WTC11 (cell line): ENCODE measurements at regions not wholly inside any gene's neighbourhood (a gene's known extent, or its start where the extent isn't known, plus 50 kb on each side); places are given as distances from the start of the nearest gene placed in this dataset.

ENCODE experiments used
- ATAC-seq: fragments of 200-7000 bp; cut with Tn5 transposase; 2 replicates; pipeline ENCODE4 v1.10.0; 2021; ENCODE audit warnings: mild to moderate bottlenecking, moderate library complexity
- CTCF ChIA-PET: fragments of 300-600 bp; sonication (Branson Sonifier 250); formaldehyde crosslinking; loops from one replicate; lab custom pipeline; 2021; ENCODE audit warnings: antibody characterized with exemption; lab: Charles Lee
- POLR2A ChIA-PET: fragments of 350-600 bp; sonication (Branson Sonifier 250); formaldehyde crosslinking; loops from one replicate; lab custom pipeline; 2021; ENCODE audit warnings: antibody characterized with exemption; lab: Charles Lee
- DNase-seq: peaks from one replicate; pipeline ENCODE4 v3.0.0; 2021; ENCODE audit warnings: low spot score
- H3K27ac Mint-ChIP-seq: 2 replicates; pipeline ENCODE4 v1.8.0; 2021; ENCODE audit warnings: mixed read lengths
- H3K27me3 Mint-ChIP-seq: 2 replicates; pipeline ENCODE4 v1.8.0; 2021; ENCODE audit warnings: low read depth, mild to moderate bottlenecking, moderate library complexity, mixed read lengths
- H3K36me3 Mint-ChIP-seq: 2 replicates; pipeline ENCODE4 v1.8.0; 2021; ENCODE audit warnings: mixed read lengths
- H3K4me1 Mint-ChIP-seq: 2 replicates; pipeline ENCODE4 v1.8.0; 2022; ENCODE audit warnings: mixed read lengths
- H3K4me3 Mint-ChIP-seq: 2 replicates; pipeline ENCODE4 v1.8.0; 2021; ENCODE audit warnings: mild to moderate bottlenecking, moderate library complexity, mixed read lengths
- H3K9me3 Mint-ChIP-seq: 2 replicates; pipeline ENCODE4 v1.8.0; 2021; ENCODE audit warnings: mixed read lengths
- CREB1 ChIP-seq: sonication (generic); formaldehyde crosslinking; IDR thresholded peaks from 2 replicates; pipeline ENCODE4 v1.8.0; 2023; ENCODE audit warnings: mild to moderate bottlenecking, missing genetic modification reagents
- E2F5 ChIP-seq: sonication (generic); formaldehyde crosslinking; IDR thresholded peaks from 2 replicates; pipeline ENCODE4 v1.8.1; 2022; ENCODE audit warnings: mild to moderate bottlenecking, moderate library complexity, missing genetic modification reagents
- ELF4 ChIP-seq: sonication (generic); formaldehyde crosslinking; IDR thresholded peaks from 2 replicates; pipeline ENCODE4 v1.8.1; 2022; ENCODE audit warnings: low read depth, mild to moderate bottlenecking, moderate library complexity, missing genetic modification reagents
- ERG ChIP-seq: fragments of 250-450 bp; sonication (Bioruptor Pico); IDR thresholded peaks from 2 replicates; pipeline ENCODE4 v1.8.0; 2021; ENCODE audit warnings: mild to moderate bottlenecking
- FOXK1 ChIP-seq: sonication (generic); formaldehyde crosslinking; IDR thresholded peaks from 2 replicates; pipeline ENCODE4 v1.8.0; 2022; ENCODE audit warnings: mild to moderate bottlenecking, moderate library complexity, missing genetic modification reagents
- JUN ChIP-seq: sonication (generic); formaldehyde crosslinking; IDR thresholded peaks from 2 replicates; pipeline ENCODE4 v1.8.0; 2023; ENCODE audit warnings: mild to moderate bottlenecking, missing genetic modification reagents
- KAT7 ChIP-seq: sonication (generic); formaldehyde crosslinking; IDR thresholded peaks from 2 replicates; pipeline ENCODE4 v1.8.1; 2023; ENCODE audit warnings: missing genetic modification reagents, mild to moderate bottlenecking, borderline replicate concordance
- MXD4 ChIP-seq: fragments of 250-450 bp; sonication (Bioruptor Pico); IDR thresholded peaks from 2 replicates; pipeline ENCODE4 v1.8.0; 2021; ENCODE audit warnings: mild to moderate bottlenecking, moderate library complexity, borderline replicate concordance
- RELA ChIP-seq: sonication (generic); formaldehyde crosslinking; IDR thresholded peaks from 2 replicates; pipeline ENCODE4 v1.8.1; 2022; ENCODE audit warnings: missing genetic modification reagents, mild to moderate bottlenecking, borderline replicate concordance
- TEAD1 ChIP-seq: sonication (generic); formaldehyde crosslinking; IDR thresholded peaks from 2 replicates; pipeline ENCODE4 v1.8.0; 2022; ENCODE audit warnings: mild to moderate bottlenecking, missing genetic modification reagents
- ZNF121 ChIP-seq: sonication (generic); formaldehyde crosslinking; IDR thresholded peaks from 2 replicates; pipeline ENCODE4 v1.8.0; 2023; ENCODE audit warnings: missing genetic modification reagents
- ZNF396 ChIP-seq: fragments of 250-450 bp; sonication (Bioruptor Pico); IDR thresholded peaks from 2 replicates; pipeline ENCODE4 v1.8.0; 2021; ENCODE audit warnings: mild to moderate bottlenecking, moderate library complexity, borderline replicate concordance
- TF ChIP-seq, protein P1 (sequence below): sonication (generic); formaldehyde crosslinking; IDR thresholded peaks from 2 replicates; pipeline ENCODE4 v1.8.1; 2022; ENCODE audit warnings: missing genetic modification reagents, borderline replicate concordance
- TF ChIP-seq, protein P2 (sequence below): sonication (generic); formaldehyde crosslinking; IDR thresholded peaks from 2 replicates; pipeline ENCODE4 v1.8.0; 2023; ENCODE audit warnings: missing genetic modification reagents, mild to moderate bottlenecking, borderline replicate concordance
- TF ChIP-seq, protein P3 (sequence below): fragments of 200-600 bp; IDR thresholded peaks from 2 replicates; pipeline ENCODE4 v1.8.0; 2022; ENCODE audit warnings: antibody characterized with exemption
- TF ChIP-seq, protein P4 (sequence below): sonication (generic); formaldehyde crosslinking; IDR thresholded peaks from 2 replicates; pipeline ENCODE4 v1.8.0; 2022; ENCODE audit warnings: mild to moderate bottlenecking, missing genetic modification reagents

- TF ChIP-seq, protein P1, sequence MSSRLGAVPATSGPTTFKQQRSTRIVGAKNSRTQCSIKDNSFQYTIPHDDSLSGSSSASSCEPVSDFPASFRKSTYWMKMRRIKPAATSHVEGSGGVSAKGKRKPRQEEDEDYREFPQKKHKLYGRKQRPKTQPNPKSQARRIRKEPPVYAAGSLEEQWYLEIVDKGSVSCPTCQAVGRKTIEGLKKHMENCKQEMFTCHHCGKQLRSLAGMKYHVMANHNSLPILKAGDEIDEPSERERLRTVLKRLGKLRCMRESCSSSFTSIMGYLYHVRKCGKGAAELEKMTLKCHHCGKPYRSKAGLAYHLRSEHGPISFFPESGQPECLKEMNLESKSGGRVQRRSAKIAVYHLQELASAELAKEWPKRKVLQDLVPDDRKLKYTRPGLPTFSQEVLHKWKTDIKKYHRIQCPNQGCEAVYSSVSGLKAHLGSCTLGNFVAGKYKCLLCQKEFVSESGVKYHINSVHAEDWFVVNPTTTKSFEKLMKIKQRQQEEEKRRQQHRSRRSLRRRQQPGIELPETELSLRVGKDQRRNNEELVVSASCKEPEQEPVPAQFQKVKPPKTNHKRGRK (CRISPR knock-in tag): no peak
- no peak for TF ChIP-seq FOXK1
- TF ChIP-seq, protein P2, sequence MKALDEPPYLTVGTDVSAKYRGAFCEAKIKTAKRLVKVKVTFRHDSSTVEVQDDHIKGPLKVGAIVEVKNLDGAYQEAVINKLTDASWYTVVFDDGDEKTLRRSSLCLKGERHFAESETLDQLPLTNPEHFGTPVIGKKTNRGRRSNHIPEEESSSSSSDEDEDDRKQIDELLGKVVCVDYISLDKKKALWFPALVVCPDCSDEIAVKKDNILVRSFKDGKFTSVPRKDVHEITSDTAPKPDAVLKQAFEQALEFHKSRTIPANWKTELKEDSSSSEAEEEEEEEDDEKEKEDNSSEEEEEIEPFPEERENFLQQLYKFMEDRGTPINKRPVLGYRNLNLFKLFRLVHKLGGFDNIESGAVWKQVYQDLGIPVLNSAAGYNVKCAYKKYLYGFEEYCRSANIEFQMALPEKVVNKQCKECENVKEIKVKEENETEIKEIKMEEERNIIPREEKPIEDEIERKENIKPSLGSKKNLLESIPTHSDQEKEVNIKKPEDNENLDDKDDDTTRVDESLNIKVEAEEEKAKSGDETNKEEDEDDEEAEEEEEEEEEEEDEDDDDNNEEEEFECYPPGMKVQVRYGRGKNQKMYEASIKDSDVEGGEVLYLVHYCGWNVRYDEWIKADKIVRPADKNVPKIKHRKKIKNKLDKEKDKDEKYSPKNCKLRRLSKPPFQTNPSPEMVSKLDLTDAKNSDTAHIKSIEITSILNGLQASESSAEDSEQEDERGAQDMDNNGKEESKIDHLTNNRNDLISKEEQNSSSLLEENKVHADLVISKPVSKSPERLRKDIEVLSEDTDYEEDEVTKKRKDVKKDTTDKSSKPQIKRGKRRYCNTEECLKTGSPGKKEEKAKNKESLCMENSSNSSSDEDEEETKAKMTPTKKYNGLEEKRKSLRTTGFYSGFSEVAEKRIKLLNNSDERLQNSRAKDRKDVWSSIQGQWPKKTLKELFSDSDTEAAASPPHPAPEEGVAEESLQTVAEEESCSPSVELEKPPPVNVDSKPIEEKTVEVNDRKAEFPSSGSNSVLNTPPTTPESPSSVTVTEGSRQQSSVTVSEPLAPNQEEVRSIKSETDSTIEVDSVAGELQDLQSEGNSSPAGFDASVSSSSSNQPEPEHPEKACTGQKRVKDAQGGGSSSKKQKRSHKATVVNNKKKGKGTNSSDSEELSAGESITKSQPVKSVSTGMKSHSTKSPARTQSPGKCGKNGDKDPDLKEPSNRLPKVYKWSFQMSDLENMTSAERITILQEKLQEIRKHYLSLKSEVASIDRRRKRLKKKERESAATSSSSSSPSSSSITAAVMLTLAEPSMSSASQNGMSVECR: no peak
- no peak for TF ChIP-seq ELF4 (CRISPR knock-in tag)
- TF ChIP-seq, protein P3, sequence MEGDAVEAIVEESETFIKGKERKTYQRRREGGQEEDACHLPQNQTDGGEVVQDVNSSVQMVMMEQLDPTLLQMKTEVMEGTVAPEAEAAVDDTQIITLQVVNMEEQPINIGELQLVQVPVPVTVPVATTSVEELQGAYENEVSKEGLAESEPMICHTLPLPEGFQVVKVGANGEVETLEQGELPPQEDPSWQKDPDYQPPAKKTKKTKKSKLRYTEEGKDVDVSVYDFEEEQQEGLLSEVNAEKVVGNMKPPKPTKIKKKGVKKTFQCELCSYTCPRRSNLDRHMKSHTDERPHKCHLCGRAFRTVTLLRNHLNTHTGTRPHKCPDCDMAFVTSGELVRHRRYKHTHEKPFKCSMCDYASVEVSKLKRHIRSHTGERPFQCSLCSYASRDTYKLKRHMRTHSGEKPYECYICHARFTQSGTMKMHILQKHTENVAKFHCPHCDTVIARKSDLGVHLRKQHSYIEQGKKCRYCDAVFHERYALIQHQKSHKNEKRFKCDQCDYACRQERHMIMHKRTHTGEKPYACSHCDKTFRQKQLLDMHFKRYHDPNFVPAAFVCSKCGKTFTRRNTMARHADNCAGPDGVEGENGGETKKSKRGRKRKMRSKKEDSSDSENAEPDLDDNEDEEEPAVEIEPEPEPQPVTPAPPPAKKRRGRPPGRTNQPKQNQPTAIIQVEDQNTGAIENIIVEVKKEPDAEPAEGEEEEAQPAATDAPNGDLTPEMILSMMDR: no peak
- TF ChIP-seq JUN: no peak
- TF ChIP-seq CREB1: no peak
- TF ChIP-seq, protein P4, sequence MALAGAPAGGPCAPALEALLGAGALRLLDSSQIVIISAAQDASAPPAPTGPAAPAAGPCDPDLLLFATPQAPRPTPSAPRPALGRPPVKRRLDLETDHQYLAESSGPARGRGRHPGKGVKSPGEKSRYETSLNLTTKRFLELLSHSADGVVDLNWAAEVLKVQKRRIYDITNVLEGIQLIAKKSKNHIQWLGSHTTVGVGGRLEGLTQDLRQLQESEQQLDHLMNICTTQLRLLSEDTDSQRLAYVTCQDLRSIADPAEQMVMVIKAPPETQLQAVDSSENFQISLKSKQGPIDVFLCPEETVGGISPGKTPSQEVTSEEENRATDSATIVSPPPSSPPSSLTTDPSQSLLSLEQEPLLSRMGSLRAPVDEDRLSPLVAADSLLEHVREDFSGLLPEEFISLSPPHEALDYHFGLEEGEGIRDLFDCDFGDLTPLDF (CRISPR knock-in tag): no peak
- TF ChIP-seq KAT7 (CRISPR knock-in tag): no peak
- no peak for TF ChIP-seq ZNF396 (CRISPR knock-in tag)
- no peak for TF ChIP-seq ERG
Measured at GRCh38 chr2:120415060-120415459, 69.1 kb downstream of the INHBB start (continued).

DNA sequence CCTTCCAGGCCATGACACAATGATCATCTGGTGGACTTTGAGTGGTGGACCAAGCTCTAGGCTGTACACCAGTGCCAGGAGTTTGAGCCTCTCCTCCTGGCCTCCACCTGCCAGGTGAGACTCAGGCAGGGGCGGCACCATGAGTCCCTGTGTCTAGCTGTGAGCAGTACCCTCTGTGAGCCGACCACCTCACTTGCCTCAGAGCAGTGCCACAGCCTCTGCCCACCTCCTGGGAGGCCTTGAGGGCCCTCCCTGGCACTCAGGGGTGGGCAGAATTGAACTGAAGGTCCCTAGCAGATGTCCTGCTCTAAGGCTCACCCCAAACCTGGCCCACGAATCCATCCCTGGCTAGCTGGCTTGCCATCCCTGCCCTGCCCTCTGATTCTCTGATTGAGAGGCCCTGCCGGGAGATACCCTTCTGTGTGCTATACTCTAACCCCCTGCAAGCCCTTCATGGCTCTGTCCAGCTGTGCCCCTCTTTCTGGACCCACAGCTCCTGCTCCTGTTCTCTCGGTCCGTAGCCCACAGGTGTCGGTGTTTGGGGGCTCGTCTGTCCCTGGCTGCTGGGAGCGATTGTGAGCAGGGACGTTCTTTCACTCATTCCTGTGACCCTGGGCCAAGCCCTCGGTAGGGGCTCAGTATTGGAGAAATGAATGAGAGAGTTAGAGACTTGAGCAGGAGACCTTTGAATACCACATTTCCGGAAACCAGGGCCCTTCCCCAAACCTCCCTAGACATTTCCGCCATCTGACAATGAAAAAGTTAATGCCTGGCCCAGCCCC, 70.0 kb downstream of the INHBB start:
- H3K36me3 Mint-ChIP-seq: no peaks in the 10 kb centered on the region
- peaks cover 7% of the 10 kb centered on the region for H3K4me1 Mint-ChIP-seq
- ChIA-PET POLR2A (no interaction called here), CTCF (interaction anchor here (1.3 kb wide), 1 partner anchor 73 kb away, joined by 4 read pairs; no protein-coding TSS in a partner anchor)
- ATAC-seq (no peak), DNase-seq (no peak)
- H3K9me3 Mint-ChIP-seq: peaks cover 6% of the 10 kb centered on the region
- H3K27ac Mint-ChIP-seq: no peak overlapping the region
- H3K4me3 Mint-ChIP-seq: no peak overlapping the region
- peaks cover 23% of the 10 kb centered on the region for H3K27me3 Mint-ChIP-seq
- TF ChIP-seq, protein P2: no peak
- TF ChIP-seq RELA (no peak), ZNF121 (CRISPR knock-in tag) (no peak), E2F5 (no peak), MXD4 (no peak), TEAD1 (CRISPR knock-in tag) (no peak)
